HEK293T (cell line): ENCODE measurements at regions not wholly inside any gene's neighbourhood (a gene's known extent, or its start where the extent isn't known, plus 50 kb on each side); places are given as distances from the start of the nearest gene placed in this dataset.

ENCODE experiments used
- BHLHE40 ChIP-seq: fragments of 450-650 bp; IDR thresholded peaks from 2 replicates; pipeline ENCODE4 v1.6.1; 2016; ENCODE audit warnings: mild to moderate bottlenecking, moderate library complexity, borderline replicate concordance
- FOXM1 ChIP-seq: fragments of 450-650 bp; IDR thresholded peaks from 2 replicates; pipeline ENCODE4 v1.6.1; 2017; ENCODE audit warnings: mild to moderate bottlenecking, borderline replicate concordance
- NFRKB ChIP-seq: fragments of 450-650 bp; IDR thresholded peaks from 2 replicates; pipeline ENCODE4 v1.6.1; 2016; ENCODE audit warnings: mild to moderate bottlenecking, moderate library complexity
- SUZ12 ChIP-seq: fragments of 450-650 bp; IDR thresholded peaks from 2 replicates; pipeline ENCODE4 v1.6.1; 2016; ENCODE audit warnings: mild to moderate bottlenecking
- TARDBP ChIP-seq: fragments of 450-650 bp; IDR thresholded peaks from 2 replicates; pipeline ENCODE4 v1.6.1; 2016
- ZNF384 ChIP-seq: fragments of 450-650 bp; IDR thresholded peaks from 2 replicates; pipeline ENCODE4 v1.6.1; 2016
- TF ChIP-seq, protein P1 (sequence below): fragments of 450-650 bp; IDR thresholded peaks from 2 replicates; pipeline ENCODE4 v1.6.1; 2016

DNA sequence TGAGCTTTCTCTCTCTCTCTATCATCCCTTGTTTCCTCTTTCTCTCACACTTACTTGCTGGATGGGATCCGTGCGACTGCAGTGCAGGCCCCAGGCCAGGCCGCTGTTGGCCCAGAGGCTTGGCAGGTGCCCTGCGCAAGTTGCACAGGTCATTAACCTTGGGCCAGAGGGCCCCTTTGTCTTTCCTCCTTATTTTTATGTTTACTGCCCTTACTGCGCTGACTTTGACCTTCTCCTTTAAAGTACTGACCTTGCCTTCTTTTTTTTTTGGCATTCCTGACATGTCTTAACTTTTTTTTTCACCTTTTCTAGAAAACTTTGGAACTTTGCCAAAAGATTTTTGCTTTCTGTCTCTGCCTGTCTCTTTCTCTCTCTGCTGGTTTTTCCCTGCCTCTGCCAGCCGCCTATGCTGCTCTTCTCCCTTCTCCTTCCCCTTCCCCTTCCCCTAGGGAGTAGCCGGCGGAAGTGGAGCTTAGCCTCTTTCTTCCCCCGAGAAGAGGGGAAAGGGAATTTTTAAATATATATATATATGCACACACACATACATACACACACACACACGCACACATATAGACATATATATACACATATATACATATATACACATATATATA lies 59.6 kb upstream of the CDH4 start:
- no peak for TF ChIP-seq TARDBP
- TF ChIP-seq, protein P1, sequence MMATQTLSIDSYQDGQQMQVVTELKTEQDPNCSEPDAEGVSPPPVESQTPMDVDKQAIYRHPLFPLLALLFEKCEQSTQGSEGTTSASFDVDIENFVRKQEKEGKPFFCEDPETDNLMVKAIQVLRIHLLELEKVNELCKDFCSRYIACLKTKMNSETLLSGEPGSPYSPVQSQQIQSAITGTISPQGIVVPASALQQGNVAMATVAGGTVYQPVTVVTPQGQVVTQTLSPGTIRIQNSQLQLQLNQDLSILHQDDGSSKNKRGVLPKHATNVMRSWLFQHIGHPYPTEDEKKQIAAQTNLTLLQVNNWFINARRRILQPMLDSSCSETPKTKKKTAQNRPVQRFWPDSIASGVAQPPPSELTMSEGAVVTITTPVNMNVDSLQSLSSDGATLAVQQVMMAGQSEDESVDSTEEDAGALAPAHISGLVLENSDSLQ = no peak
- TF ChIP-seq BHLHE40 = no peak
- no peak for TF ChIP-seq ZNF384
- no peak for TF ChIP-seq SUZ12
- TF ChIP-seq FOXM1 = no peak
- TF ChIP-seq NFRKB = no peak
